MM.1S (cell line): ENCODE measurements at regions not wholly inside any gene's neighbourhood (a gene's known extent, or its start where the extent isn't known, plus 50 kb on each side); places are given as distances from the start of the nearest gene placed in this dataset.

Source experiments
- CTCF ChIP-seq: fragments of 300-600 bp; sonication (generic); IDR thresholded peaks from 2 replicates; pipeline ENCODE4 v1.5.1; 2016; ENCODE audit warnings: antibody characterized with exemption, low read length, mixed read lengths
- EZH2 ChIP-seq: fragments of 300-600 bp; sonication (generic); optimal IDR thresholded peaks from 2 replicates; pipeline ENCODE3; 2017; ENCODE audit warnings: low read depth, mild to moderate bottlenecking, antibody characterized with exemption, low read length, mixed read lengths

- TF ChIP-seq CTCF = no peak
- no peak for TF ChIP-seq EZH2
These were observed 292.1 kb downstream of the DIPK2A start for GRCh38 chr3:144263706-144264105.
